ENCODE measurements at regions not wholly inside any gene's neighbourhood (a gene's known extent, or its start where the extent isn't known, plus 50 kb on each side); places are given as distances from the start of the nearest gene placed in this dataset.

DNA sequence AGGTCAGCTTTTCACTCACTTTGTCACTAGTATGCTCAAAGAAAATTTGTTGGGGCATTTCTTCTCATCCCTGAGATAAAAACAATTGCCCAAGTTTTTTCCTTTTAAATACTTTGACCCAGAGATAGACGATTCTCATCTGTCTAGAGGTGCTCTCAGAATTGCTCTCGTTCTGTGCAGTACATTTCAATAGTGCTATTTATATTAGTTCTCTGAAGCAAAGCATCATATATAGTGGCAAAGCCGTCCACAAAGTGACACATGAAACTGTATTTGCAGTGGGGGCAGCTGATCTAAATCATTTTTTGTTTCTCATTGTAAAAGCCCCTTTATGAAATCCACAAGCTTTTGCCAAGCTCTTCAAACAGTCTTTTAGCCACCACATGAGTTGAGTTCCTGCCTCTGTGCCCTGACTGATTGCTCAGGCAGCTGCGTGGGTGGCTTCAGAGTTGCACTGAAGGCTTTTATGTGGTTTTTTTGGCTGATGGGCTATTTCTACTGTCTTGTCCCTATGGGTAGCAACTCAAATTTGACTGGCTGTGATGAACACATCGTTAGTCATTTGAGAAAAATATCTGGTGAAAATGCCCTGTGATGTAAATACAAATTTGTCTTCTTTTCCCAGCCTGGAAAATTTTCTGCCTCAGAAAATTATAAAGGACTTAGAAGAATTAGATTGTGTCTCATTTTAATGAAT, 119.1 kb upstream of the OTUD4 start:
- TF ChIP-seq, protein P1, sequence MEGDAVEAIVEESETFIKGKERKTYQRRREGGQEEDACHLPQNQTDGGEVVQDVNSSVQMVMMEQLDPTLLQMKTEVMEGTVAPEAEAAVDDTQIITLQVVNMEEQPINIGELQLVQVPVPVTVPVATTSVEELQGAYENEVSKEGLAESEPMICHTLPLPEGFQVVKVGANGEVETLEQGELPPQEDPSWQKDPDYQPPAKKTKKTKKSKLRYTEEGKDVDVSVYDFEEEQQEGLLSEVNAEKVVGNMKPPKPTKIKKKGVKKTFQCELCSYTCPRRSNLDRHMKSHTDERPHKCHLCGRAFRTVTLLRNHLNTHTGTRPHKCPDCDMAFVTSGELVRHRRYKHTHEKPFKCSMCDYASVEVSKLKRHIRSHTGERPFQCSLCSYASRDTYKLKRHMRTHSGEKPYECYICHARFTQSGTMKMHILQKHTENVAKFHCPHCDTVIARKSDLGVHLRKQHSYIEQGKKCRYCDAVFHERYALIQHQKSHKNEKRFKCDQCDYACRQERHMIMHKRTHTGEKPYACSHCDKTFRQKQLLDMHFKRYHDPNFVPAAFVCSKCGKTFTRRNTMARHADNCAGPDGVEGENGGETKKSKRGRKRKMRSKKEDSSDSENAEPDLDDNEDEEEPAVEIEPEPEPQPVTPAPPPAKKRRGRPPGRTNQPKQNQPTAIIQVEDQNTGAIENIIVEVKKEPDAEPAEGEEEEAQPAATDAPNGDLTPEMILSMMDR (IDR thresholded peaks at IDR 0.05 in 4 of 5, conservative IDR thresholded peaks at IDR 0.05 in 1 of 5): no peak
- TF ChIP-seq POLR2A (IDR thresholded peaks at IDR 0.05): no peak

All from gastrocnemius medialis (tissue), 4 donors.